ENCODE measurements at regions not wholly inside any gene's neighbourhood (a gene's known extent, or its start where the extent isn't known, plus 50 kb on each side); places are given as distances from the start of the nearest gene placed in this dataset.

- TF ChIP-seq CTCF (IDR thresholded peaks at IDR 0.05; ENCODE audit: insufficient read depth, low read length, poor library complexity, severe bottlenecking) (no peak), EZH2phosphoT487 (conservative IDR thresholded peaks at IDR 0.05; ENCODE audit: low read length) (no peak)
Observed at GRCh38 chr5:88939300-88939699, 56.3 kb upstream of the MEF2C start.

Measured in SU-DHL-6 (cell line).